ENCODE measurements at regions not wholly inside any gene's neighbourhood (a gene's known extent, or its start where the extent isn't known, plus 50 kb on each side); places are given as distances from the start of the nearest gene placed in this dataset.

DNA sequence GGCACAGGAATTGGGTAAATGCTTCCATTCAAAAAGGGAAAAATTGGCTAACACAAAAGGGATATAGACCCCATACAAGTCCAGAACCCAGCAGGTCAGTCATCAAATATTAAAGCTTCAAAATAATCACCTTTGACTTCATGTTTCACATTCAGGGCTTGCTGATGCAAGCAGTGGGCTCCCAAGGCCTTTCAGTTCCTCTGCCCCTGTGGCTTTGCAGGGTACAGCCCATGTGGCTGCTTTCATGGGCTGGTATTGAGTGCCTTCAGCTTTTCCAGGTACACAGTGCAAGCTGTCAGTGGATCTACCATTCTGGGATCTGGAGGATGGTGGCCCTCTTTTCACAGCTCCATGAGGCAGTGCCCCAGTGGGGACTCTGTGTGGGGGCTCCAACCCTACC, 253.0 kb downstream of the TECRL start:
- ATAC-seq (no peak), FAIRE-seq (no peak), DNase-seq (ENCODE audit: low spot score) (no peak)
- intact Hi-C loops (cut with micrococcal nuclease; ENCODE audit: unreplicated experiment), result no loop called here
- no peaks in the 10 kb centered on the region for H3K4me1 ChIP-seq (ENCODE audit: insufficient read depth, low read length)
- H3K9ac ChIP-seq (ENCODE audit: insufficient read depth, low read depth, low read length), result no peak overlapping the region
- H3K79me2 ChIP-seq (ENCODE audit: insufficient read depth, low read length), result no peaks in the 10 kb centered on the region
- no peaks in the 10 kb centered on the region for H3K9me3 ChIP-seq (ENCODE audit: low read length)
- no peaks in the 10 kb centered on the region for H3K36me3 ChIP-seq (replicated peaks in 1 of 2; ENCODE audit: control insufficient read depth in 1 of 2, insufficient read depth in 2 of 2, low read length in 2 of 2)
- no peak overlapping the region for H3K4me3 ChIP-seq (replicated peaks in 1 of 3; ENCODE audit: insufficient read depth in 1 of 3, low read depth in 2 of 3, low read length in 3 of 3)
- no peak overlapping the region for H3K27ac ChIP-seq (ENCODE audit: extremely low read length, insufficient read depth, low read length)
- ChIA-PET CTCF (ENCODE audit: low intra/inter-chr PET ratio, low total read pairs) (no interaction called here), POLR2A (no interaction called here)
- no peak for TF ChIP-seq SRY (CRISPR knock-in tag; IDR thresholded peaks at IDR 0.05)
- TF ChIP-seq HNF4A (CRISPR knock-in tag; IDR thresholded peaks at IDR 0.05), result no peak
- no peak for TF ChIP-seq ZNF17 (CRISPR knock-in tag; IDR thresholded peaks at IDR 0.05)
- no peak for TF ChIP-seq SMC3 (IDR thresholded peaks at IDR 0.05; ENCODE audit: low read length)
- TF ChIP-seq ZNF543 (CRISPR knock-in tag; IDR thresholded peaks at IDR 0.05), result no peak
- TF ChIP-seq, protein P1, sequence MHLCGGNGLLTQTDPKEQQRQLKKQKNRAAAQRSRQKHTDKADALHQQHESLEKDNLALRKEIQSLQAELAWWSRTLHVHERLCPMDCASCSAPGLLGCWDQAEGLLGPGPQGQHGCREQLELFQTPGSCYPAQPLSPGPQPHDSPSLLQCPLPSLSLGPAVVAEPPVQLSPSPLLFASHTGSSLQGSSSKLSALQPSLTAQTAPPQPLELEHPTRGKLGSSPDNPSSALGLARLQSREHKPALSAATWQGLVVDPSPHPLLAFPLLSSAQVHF (CRISPR knock-in tag; IDR thresholded peaks at IDR 0.05), result no peak
- TF ChIP-seq CBFB (CRISPR knock-in tag; IDR thresholded peaks at IDR 0.05), result no peak
- no peak for TF ChIP-seq ZNF263 (CRISPR knock-in tag; IDR thresholded peaks at IDR 0.05)
- TF ChIP-seq ZBTB3 (CRISPR knock-in tag; IDR thresholded peaks at IDR 0.05; ENCODE audit: borderline replicate concordance, low read depth), result no peak
- TF ChIP-seq, protein P2, sequence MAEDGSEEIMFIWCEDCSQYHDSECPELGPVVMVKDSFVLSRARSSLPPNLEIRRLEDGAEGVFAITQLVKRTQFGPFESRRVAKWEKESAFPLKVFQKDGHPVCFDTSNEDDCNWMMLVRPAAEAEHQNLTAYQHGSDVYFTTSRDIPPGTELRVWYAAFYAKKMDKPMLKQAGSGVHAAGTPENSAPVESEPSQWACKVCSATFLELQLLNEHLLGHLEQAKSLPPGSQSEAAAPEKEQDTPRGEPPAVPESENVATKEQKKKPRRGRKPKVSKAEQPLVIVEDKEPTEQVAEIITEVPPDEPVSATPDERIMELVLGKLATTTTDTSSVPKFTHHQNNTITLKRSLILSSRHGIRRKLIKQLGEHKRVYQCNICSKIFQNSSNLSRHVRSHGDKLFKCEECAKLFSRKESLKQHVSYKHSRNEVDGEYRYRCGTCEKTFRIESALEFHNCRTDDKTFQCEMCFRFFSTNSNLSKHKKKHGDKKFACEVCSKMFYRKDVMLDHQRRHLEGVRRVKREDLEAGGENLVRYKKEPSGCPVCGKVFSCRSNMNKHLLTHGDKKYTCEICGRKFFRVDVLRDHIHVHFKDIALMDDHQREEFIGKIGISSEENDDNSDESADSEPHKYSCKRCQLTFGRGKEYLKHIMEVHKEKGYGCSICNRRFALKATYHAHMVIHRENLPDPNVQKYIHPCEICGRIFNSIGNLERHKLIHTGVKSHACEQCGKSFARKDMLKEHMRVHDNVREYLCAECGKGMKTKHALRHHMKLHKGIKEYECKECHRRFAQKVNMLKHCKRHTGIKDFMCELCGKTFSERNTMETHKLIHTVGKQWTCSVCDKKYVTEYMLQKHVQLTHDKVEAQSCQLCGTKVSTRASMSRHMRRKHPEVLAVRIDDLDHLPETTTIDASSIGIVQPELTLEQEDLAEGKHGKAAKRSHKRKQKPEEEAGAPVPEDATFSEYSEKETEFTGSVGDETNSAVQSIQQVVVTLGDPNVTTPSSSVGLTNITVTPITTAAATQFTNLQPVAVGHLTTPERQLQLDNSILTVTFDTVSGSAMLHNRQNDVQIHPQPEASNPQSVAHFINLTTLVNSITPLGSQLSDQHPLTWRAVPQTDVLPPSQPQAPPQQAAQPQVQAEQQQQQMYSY (CRISPR knock-in tag; IDR thresholded peaks at IDR 0.05), result no peak
- TF ChIP-seq NFATC3 (CRISPR knock-in tag; IDR thresholded peaks at IDR 0.05), result no peak
- no peak for TF ChIP-seq HNRNPK (IDR thresholded peaks at IDR 0.05; ENCODE audit: low read depth, low read length, poor library complexity, severe bottlenecking)
- H4K20me1 ChIP-seq (ENCODE audit: insufficient read depth, low read length), result no peaks in the 10 kb centered on the region
- H3K4me2 ChIP-seq (ENCODE audit: low read depth, low read length), result no peak overlapping the region
- no peaks in the 10 kb centered on the region for H3K27me3 ChIP-seq (ENCODE audit: control insufficient read depth in 1 of 2, insufficient read depth in 2 of 2, low read length in 2 of 2)
- H2AFZ ChIP-seq (ENCODE audit: low read length), result no peak overlapping the region
- BruUV-seq (replicated peaks), result no TSS peak
- in situ Hi-C loops (cut with HindIII; ENCODE audit: extremely low pct_ligation_motif_present, low pct_unique_long_range_greater_than_20kb), result loop anchor here (5.0 kb wide), 1 partner anchor 381 kb away; no protein-coding TSS in a partner anchor

Data from HepG2 (cell line).